Glutamatergic neuron (in vitro differentiated cells): ENCODE measurements at regions not wholly inside any gene's neighbourhood (a gene's known extent, or its start where the extent isn't known, plus 50 kb on each side); places are given as distances from the start of the nearest gene placed in this dataset.

ENCODE experiments used
- DNase-seq: peaks from one replicate; pipeline ENCODE4 v3.0.0; 2022
- H3K27ac Mint-ChIP-seq: one replicate; pipeline ENCODE4 v1.8.0; 2020; ENCODE audit warnings: mild to moderate bottlenecking, mixed read lengths, inconsistent platforms; ENCODE audit not compliant: unreplicated experiment
- H3K27me3 Mint-ChIP-seq: one replicate; pipeline ENCODE4 v1.8.0; 2020; ENCODE audit warnings: mild to moderate bottlenecking, moderate library complexity, mixed read lengths, inconsistent platforms; ENCODE audit not compliant: unreplicated experiment
- H3K36me3 Mint-ChIP-seq: one replicate; pipeline ENCODE4 v1.8.0; 2020; ENCODE audit warnings: mild to moderate bottlenecking, mixed read lengths, inconsistent platforms; ENCODE audit not compliant: unreplicated experiment
- H3K4me1 Mint-ChIP-seq: one replicate; pipeline ENCODE4 v1.8.0; 2020; ENCODE audit warnings: mild to moderate bottlenecking, low read depth, mixed read lengths, inconsistent platforms; ENCODE audit not compliant: unreplicated experiment
- H3K4me3 Mint-ChIP-seq: one replicate; pipeline ENCODE4 v1.8.0; 2020; ENCODE audit warnings: mild to moderate bottlenecking, mixed read lengths, inconsistent platforms; ENCODE audit not compliant: unreplicated experiment
- H3K9me3 Mint-ChIP-seq: one replicate; pipeline ENCODE4 v1.8.0; 2020; ENCODE audit warnings: mild to moderate bottlenecking, moderate library complexity, mixed read lengths, inconsistent platforms; ENCODE audit not compliant: unreplicated experiment
- CTCF ChIP-seq: fragments of 200-600 bp; sonication (generic); IDR thresholded peaks from one replicate; pipeline ENCODE4 v1.5.0; 2021; ENCODE audit not compliant: partially characterized antibody, unreplicated experiment

GRCh38 chr3:87732294-87732693 lies 326.5 kb downstream of the CGGBP1 start:
- Mint-ChIP-seq H3K36me3 (no peaks in the 10 kb centered on the region), H3K4me1 (peaks cover 2% of the 10 kb centered on the region), H3K9me3 (no peaks in the 10 kb centered on the region), H3K27me3 (peaks cover 2% of the 10 kb centered on the region), H3K27ac (no peak overlapping the region), H3K4me3 (no peak overlapping the region)
- no peak for TF ChIP-seq CTCF
- no peak for DNase-seq

- Mint-ChIP-seq H3K9me3 (no peaks in the 10 kb centered on the region), H3K4me1 (no peaks in the 10 kb centered on the region), H3K4me3 (no peak overlapping the region), H3K27me3 (peaks cover 2% of the 10 kb centered on the region), H3K36me3 (no peaks in the 10 kb centered on the region), H3K27ac (no peak overlapping the region)
- DNase-seq = no peak
- TF ChIP-seq CTCF = no peak
These were observed 331.0 kb downstream of the CGGBP1 start for GRCh38 chr3:87727783-87728182.

GRCh38 chr3:87719060-87719459 lies 339.7 kb downstream of the CGGBP1 start:
- Mint-ChIP-seq H3K9me3 (no peaks in the 10 kb centered on the region), H3K27ac (no peak overlapping the region), H3K4me1 (no peaks in the 10 kb centered on the region), H3K4me3 (no peak overlapping the region), H3K36me3 (no peaks in the 10 kb centered on the region), H3K27me3 (peaks cover 3% of the 10 kb centered on the region)
- no peak for TF ChIP-seq CTCF
- no peak for DNase-seq

- Mint-ChIP-seq H3K9me3 (no peaks in the 10 kb centered on the region), H3K27ac (no peak overlapping the region), H3K4me3 (no peak overlapping the region), H3K36me3 (no peaks in the 10 kb centered on the region), H3K27me3 (no peaks in the 10 kb centered on the region), H3K4me1 (no peaks in the 10 kb centered on the region)
- no peak for DNase-seq
- no peak for TF ChIP-seq CTCF
These were observed 348.3 kb downstream of the CGGBP1 start for GRCh38 chr3:87710511-87710910.

- no peak for TF ChIP-seq CTCF
- Mint-ChIP-seq H3K4me1 (no peaks in the 10 kb centered on the region), H3K36me3 (no peaks in the 10 kb centered on the region), H3K27ac (no peak overlapping the region), H3K4me3 (no peak overlapping the region), H3K27me3 (no peaks in the 10 kb centered on the region), H3K9me3 (no peaks in the 10 kb centered on the region)
- no peak for DNase-seq
These were observed 348.8 kb downstream of the CGGBP1 start for GRCh38 chr3:87710028-87710427.
